ENCODE measurements at regions not wholly inside any gene's neighbourhood (a gene's known extent, or its start where the extent isn't known, plus 50 kb on each side); places are given as distances from the start of the nearest gene placed in this dataset.

DNA sequence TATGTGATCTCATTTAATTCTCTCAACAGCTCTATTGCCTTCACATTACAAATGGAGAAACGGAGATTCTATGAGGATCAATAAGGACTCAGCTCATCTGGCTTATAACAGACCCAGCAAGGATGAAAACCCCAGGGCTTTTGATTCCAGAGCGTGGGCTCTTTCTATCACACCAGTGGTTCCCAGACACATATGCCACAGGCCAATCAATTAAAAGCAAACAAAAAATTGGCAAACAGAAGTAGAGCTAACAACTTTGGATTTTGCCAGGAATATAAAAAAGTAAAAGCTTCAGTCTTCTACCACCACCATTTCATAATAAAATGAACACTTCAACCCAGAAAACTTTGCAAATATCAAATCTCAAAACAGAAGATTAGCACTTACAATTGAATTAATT lies 71.1 kb upstream of the FAT3 start:
- no peak for ATAC-seq (ENCODE audit: low read depth)
- no peak overlapping the region for H3K23ac ChIP-seq (ENCODE audit: low read depth, low read length)
- no peak overlapping the region for H2AK9ac ChIP-seq (replicated peaks; ENCODE audit: low read depth, low read length, poor library complexity)
- no peak overlapping the region for H2BK120ac ChIP-seq (ENCODE audit: low read depth, low read length)
- no peak overlapping the region for H3K9ac ChIP-seq (ENCODE audit: low read depth, low read length)
- H4K20me1 ChIP-seq (ENCODE audit: insufficient read depth, low read length) = no peaks in the 10 kb centered on the region
- intact Hi-C loops (cut with micrococcal nuclease) = loop anchor here (2.0 to 10.0 kb wide), 2 partner anchors 399 to 731 kb away; no protein-coding TSS in a partner anchor
- no peak overlapping the region for H2AFZ ChIP-seq (replicated peaks; ENCODE audit: low read length, poor library complexity)
- H2BK20ac ChIP-seq (ENCODE audit: low read depth, low read length) = no peak overlapping the region
- H3K4ac ChIP-seq (ENCODE audit: low read depth, low read length) = no peak overlapping the region
- no peak overlapping the region for H4K5ac ChIP-seq (ENCODE audit: low read depth, low read length)
- H3K4me2 ChIP-seq (ENCODE audit: low read depth, low read length) = no peak overlapping the region
- 20% methylated on average over 1 of the region's 2 CpGs; no CpG with 5 or more reads in 1 of the 2 experiments for WGBS, 2 experiments (ENCODE audit: extremely low coverage in 2 of 2, insufficient read length in 1 of 2)
- H4K91ac ChIP-seq (ENCODE audit: insufficient read depth, low read depth, low read length) = no peak overlapping the region
- POLR2A ChIA-PET (ENCODE audit: unreplicated experiment) = no interaction called here
- DNase-seq = no peak
- in situ Hi-C loops (cut with MboI; ENCODE audit: low sequenced_read_pairs) = no loop called here
- no peaks in the 10 kb centered on the region for H3K36me3 ChIP-seq (ENCODE audit: control insufficient read depth, insufficient read depth, low read length)
- H2AK5ac ChIP-seq (ENCODE audit: low read depth, low read length) = no peak overlapping the region
- no peaks in the 10 kb centered on the region for H3K9me3 ChIP-seq (ENCODE audit: control insufficient read depth, insufficient read depth, low read length)
- no peak overlapping the region for H3K14ac ChIP-seq (replicated peaks; ENCODE audit: low read depth, low read length)
- no peaks in the 10 kb centered on the region for H3K4me1 ChIP-seq (ENCODE audit: control insufficient read depth, insufficient read depth, low read length)
- no peak overlapping the region for H2BK5ac ChIP-seq (ENCODE audit: low read depth, low read length, poor library complexity, severe bottlenecking)
- TF ChIP-seq POLR2A (IDR thresholded peaks at IDR 0.05; ENCODE audit: low read depth, low read length) = no peak
- no peak for TF ChIP-seq RFX5 (IDR thresholded peaks at IDR 0.05; ENCODE audit: low read depth, low read length)
- no peak for TF ChIP-seq RAD21 (IDR thresholded peaks at IDR 0.05; ENCODE audit: low read length)
- no peak for TF ChIP-seq MAFK (IDR thresholded peaks at IDR 0.05; ENCODE audit: low read depth, low read length)
- TF ChIP-seq RCOR1 (IDR thresholded peaks at IDR 0.05; ENCODE audit: insufficient replicate concordance, low read length) = no peak
- TF ChIP-seq MXI1 (IDR thresholded peaks at IDR 0.05; ENCODE audit: borderline replicate concordance, low read depth, low read length) = no peak
- no peak for TF ChIP-seq CHD1 (IDR thresholded peaks at IDR 0.05; ENCODE audit: low read depth, low read length)
- TF ChIP-seq CTCF (conservative IDR thresholded peaks at IDR 0.05; ENCODE audit: low read depth, low read length) = no peak
- TF ChIP-seq MAZ (IDR thresholded peaks at IDR 0.05; ENCODE audit: borderline replicate concordance, low read depth, low read length) = no peak
- no peak for TF ChIP-seq NFE2L2 (IDR thresholded peaks at IDR 0.05; ENCODE audit: low read depth, low read length)
- TF ChIP-seq, protein P1, sequence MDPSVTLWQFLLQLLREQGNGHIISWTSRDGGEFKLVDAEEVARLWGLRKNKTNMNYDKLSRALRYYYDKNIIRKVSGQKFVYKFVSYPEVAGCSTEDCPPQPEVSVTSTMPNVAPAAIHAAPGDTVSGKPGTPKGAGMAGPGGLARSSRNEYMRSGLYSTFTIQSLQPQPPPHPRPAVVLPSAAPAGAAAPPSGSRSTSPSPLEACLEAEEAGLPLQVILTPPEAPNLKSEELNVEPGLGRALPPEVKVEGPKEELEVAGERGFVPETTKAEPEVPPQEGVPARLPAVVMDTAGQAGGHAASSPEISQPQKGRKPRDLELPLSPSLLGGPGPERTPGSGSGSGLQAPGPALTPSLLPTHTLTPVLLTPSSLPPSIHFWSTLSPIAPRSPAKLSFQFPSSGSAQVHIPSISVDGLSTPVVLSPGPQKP (IDR thresholded peaks at IDR 0.05; ENCODE audit: borderline replicate concordance, low read depth, low read length) = no peak
- TF ChIP-seq BHLHE40 (IDR thresholded peaks at IDR 0.05; ENCODE audit: low read depth, low read length) = no peak
- no peak for TF ChIP-seq CEBPB (IDR thresholded peaks at IDR 0.05; ENCODE audit: low read depth, low read length)
- no peak overlapping the region for H3K4me3 ChIP-seq (ENCODE audit: insufficient read depth, low read depth, low read length)
- no TSS peak for BruUV-seq (replicated peaks)
- CTCF ChIA-PET = no interaction called here
- no peak overlapping the region for H3K56ac ChIP-seq (ENCODE audit: extremely low read depth, insufficient read depth, low read length)
- no peaks in the 10 kb centered on the region for H3K27me3 ChIP-seq (ENCODE audit: control insufficient read depth, insufficient read depth, low read length)
- H4K8ac ChIP-seq (ENCODE audit: low read depth in 2 of 2, low read length in 2 of 2) = no peak overlapping the region
- H3K9me1 ChIP-seq (ENCODE audit: insufficient read depth, low read length) = no peaks in the 10 kb centered on the region
- H3K18ac ChIP-seq (ENCODE audit: low read depth, low read length) = no peak overlapping the region
- H2BK15ac ChIP-seq (ENCODE audit: low read depth, low read length) = no peak overlapping the region
- dilution Hi-C loops (cut with HindIII; ENCODE audit: low sequenced_read_pairs, unreplicated experiment) = no loop called here
- no peaks in the 10 kb centered on the region for H3K79me1 ChIP-seq (ENCODE audit: low read depth in 1 of 2, low read length in 2 of 2)
- no peak overlapping the region for H3K27ac ChIP-seq (ENCODE audit: insufficient read depth, low read length)

Data from IMR-90 (cell line).